ENCODE measurements at regions not wholly inside any gene's neighbourhood (a gene's known extent, or its start where the extent isn't known, plus 50 kb on each side); places are given as distances from the start of the nearest gene placed in this dataset.

- TF ChIP-seq, protein P1, sequence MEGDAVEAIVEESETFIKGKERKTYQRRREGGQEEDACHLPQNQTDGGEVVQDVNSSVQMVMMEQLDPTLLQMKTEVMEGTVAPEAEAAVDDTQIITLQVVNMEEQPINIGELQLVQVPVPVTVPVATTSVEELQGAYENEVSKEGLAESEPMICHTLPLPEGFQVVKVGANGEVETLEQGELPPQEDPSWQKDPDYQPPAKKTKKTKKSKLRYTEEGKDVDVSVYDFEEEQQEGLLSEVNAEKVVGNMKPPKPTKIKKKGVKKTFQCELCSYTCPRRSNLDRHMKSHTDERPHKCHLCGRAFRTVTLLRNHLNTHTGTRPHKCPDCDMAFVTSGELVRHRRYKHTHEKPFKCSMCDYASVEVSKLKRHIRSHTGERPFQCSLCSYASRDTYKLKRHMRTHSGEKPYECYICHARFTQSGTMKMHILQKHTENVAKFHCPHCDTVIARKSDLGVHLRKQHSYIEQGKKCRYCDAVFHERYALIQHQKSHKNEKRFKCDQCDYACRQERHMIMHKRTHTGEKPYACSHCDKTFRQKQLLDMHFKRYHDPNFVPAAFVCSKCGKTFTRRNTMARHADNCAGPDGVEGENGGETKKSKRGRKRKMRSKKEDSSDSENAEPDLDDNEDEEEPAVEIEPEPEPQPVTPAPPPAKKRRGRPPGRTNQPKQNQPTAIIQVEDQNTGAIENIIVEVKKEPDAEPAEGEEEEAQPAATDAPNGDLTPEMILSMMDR (IDR thresholded peaks at IDR 0.05; ENCODE audit: unreplicated experiment): no peak
- ChIA-PET POLR2A (no interaction called here), CTCF (no interaction called here)
- Mint-ChIP-seq H3K4me3 (ENCODE audit: unreplicated experiment) (no peak overlapping the region), H3K27ac (ENCODE audit: low read depth, unreplicated experiment) (no peak overlapping the region), H3K27me3 (ENCODE audit: insufficient read depth, unreplicated experiment) (peaks cover 71% of the 10 kb centered on the region), H3K36me3 (ENCODE audit: insufficient read depth, unreplicated experiment) (no peaks in the 10 kb centered on the region), H3K9me3 (ENCODE audit: unreplicated experiment) (no peaks in the 10 kb centered on the region), H3K4me1 (ENCODE audit: insufficient read depth, unreplicated experiment) (no peaks in the 10 kb centered on the region)
- intact Hi-C loops (cut with micrococcal nuclease): no loop called here
- no TSS peak for BruUV-seq (replicated peaks)
- no peak for DNase-seq (ENCODE audit: unreplicated experiment)
Observed at GRCh38 chr9:19651681-19652080, 137.2 kb downstream of the SLC24A2 start.

GRCh38 chr9:19650312-19650711 is 138.5 kb downstream of the SLC24A2 start:
- intact Hi-C loops (cut with micrococcal nuclease): no loop called here
- POLR2A ChIA-PET: interaction anchor here (0.6 kb wide), 1 partner anchor 188 kb away, joined by 3 read pairs; no protein-coding TSS in a partner anchor
- BruUV-seq (replicated peaks): no TSS peak
- no peak for DNase-seq (ENCODE audit: unreplicated experiment)
- Mint-ChIP-seq H3K36me3 (ENCODE audit: insufficient read depth, unreplicated experiment) (no peaks in the 10 kb centered on the region), H3K4me3 (ENCODE audit: unreplicated experiment) (no peak overlapping the region), H3K27me3 (ENCODE audit: insufficient read depth, unreplicated experiment) (peaks cover 59% of the 10 kb centered on the region), H3K9me3 (ENCODE audit: unreplicated experiment) (no peaks in the 10 kb centered on the region), H3K4me1 (ENCODE audit: insufficient read depth, unreplicated experiment) (no peaks in the 10 kb centered on the region), H3K27ac (ENCODE audit: low read depth, unreplicated experiment) (no peak overlapping the region)
- CTCF ChIA-PET: interaction anchor here (0.7 to 1.1 kb wide), 3 partner anchors 10 to 435 kb away, joined by 3 to 4 read pairs (median 3); no protein-coding TSS in a partner anchor
- TF ChIP-seq, protein P1 (IDR thresholded peaks at IDR 0.05; ENCODE audit: unreplicated experiment): no peak

DNA sequence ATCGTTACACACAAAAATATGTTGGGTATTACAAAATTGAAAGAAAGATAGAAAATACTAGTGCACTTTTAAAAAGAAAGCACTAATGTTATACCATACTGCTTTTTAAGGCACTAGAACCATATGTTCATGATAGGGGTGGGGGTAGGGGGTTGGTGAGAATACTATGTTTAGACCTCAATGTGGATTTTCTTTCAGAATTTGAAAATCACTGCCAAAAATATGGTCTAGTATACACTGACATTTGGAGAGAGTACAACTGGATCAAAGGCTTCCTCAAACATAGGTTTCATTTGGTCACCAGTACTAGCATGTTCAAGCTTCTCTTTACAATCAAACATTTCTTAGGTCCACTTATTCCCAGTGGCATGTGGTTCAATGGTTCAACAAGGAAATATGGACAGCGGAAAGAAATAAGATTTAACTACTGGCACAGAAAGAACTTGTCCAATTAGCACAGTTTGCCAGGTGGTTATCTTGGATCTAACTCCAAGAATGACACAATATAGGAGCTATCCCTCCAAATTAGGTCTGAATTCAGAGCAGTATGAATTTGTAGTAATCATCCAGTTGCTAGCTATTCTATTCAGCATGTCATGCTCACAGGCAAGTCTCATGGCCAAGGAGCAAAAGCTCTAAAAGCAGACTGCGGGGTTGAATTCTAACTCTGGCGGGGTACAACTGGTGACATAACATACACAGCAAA is 139.3 kb downstream of the SLC24A2 start:
- H3K4me3 Mint-ChIP-seq (ENCODE audit: unreplicated experiment): no peak overlapping the region
- H3K4me1 Mint-ChIP-seq (ENCODE audit: insufficient read depth, unreplicated experiment): no peaks in the 10 kb centered on the region
- ChIA-PET CTCF (interaction anchor here (0.6 to 1.1 kb wide), 3 partner anchors 11 to 693 kb away, joined by 3 to 4 read pairs (median 3); no protein-coding TSS in a partner anchor), POLR2A (no interaction called here)
- no peak for DNase-seq (ENCODE audit: unreplicated experiment)
- no peaks in the 10 kb centered on the region for H3K36me3 Mint-ChIP-seq (ENCODE audit: insufficient read depth, unreplicated experiment)
- no peaks in the 10 kb centered on the region for H3K9me3 Mint-ChIP-seq (ENCODE audit: unreplicated experiment)
- H3K27me3 Mint-ChIP-seq (ENCODE audit: insufficient read depth, unreplicated experiment): peaks cover 59% of the 10 kb centered on the region
- no TSS peak for BruUV-seq (replicated peaks)
- H3K27ac Mint-ChIP-seq (ENCODE audit: low read depth, unreplicated experiment): no peak overlapping the region
- TF ChIP-seq, protein P1 (IDR thresholded peaks at IDR 0.05; ENCODE audit: unreplicated experiment): no peak
- intact Hi-C loops (cut with micrococcal nuclease): no loop called here

GRCh38 chr9:19648672-19649071 is 140.2 kb downstream of the SLC24A2 start:
- Mint-ChIP-seq H3K27ac (ENCODE audit: low read depth, unreplicated experiment) (no peak overlapping the region), H3K4me3 (ENCODE audit: unreplicated experiment) (no peak overlapping the region), H3K27me3 (ENCODE audit: insufficient read depth, unreplicated experiment) (peaks cover 59% of the 10 kb centered on the region), H3K4me1 (ENCODE audit: insufficient read depth, unreplicated experiment) (no peaks in the 10 kb centered on the region), H3K9me3 (ENCODE audit: unreplicated experiment) (no peaks in the 10 kb centered on the region), H3K36me3 (ENCODE audit: insufficient read depth, unreplicated experiment) (no peaks in the 10 kb centered on the region)
- DNase-seq (ENCODE audit: unreplicated experiment): no peak
- BruUV-seq (replicated peaks): no TSS peak
- TF ChIP-seq, protein P1 (IDR thresholded peaks at IDR 0.05; ENCODE audit: unreplicated experiment): no peak
- intact Hi-C loops (cut with micrococcal nuclease): no loop called here
- ChIA-PET CTCF (interaction anchor here (0.6 kb wide), 1 partner anchor 692 kb away, joined by 3 read pairs; no protein-coding TSS in a partner anchor), POLR2A (no interaction called here)
